Right cardiac atrium (tissue), 5 donors: ENCODE measurements at regions not wholly inside any gene's neighbourhood (a gene's known extent, or its start where the extent isn't known, plus 50 kb on each side); places are given as distances from the start of the nearest gene placed in this dataset.

Experiments
- ATAC-seq, 2 donors: fragments of 200-7000 bp; cut with Tn5 transposase; one replicate each; pipeline versions ENCODE4 v1.8.0 to v1.9.1; 2020; ENCODE audit warnings: moderate library complexity in 2 of 2, mild to moderate bottlenecking in 1 of 2
- DNase-seq, 3 donors: peaks; one replicate each; pipeline ENCODE4 v3.0.0-alpha.2; 2020
- H3K27ac ChIP-seq: one replicate; pipeline ENCODE4 v1.5.1; 2013; ENCODE audit warnings: mild to moderate bottlenecking, low read length, control low read depth, moderate library complexity
- H3K27me3 ChIP-seq: one replicate; pipeline ENCODE4 v1.6.1; 2013; ENCODE audit not compliant: control insufficient read depth, insufficient read depth
- H3K4me1 ChIP-seq: one replicate; pipeline ENCODE4 v1.6.1; 2013; ENCODE audit warnings: low read length; ENCODE audit not compliant: control insufficient read depth, insufficient read depth
- H3K4me3 ChIP-seq: one replicate; pipeline ENCODE4 v1.5.1; 2013; ENCODE audit warnings: low read length, control low read depth
- H3K9me3 ChIP-seq: one replicate; pipeline ENCODE4 v1.6.1; 2013; ENCODE audit warnings: low read length; ENCODE audit not compliant: control insufficient read depth
- WGBS: extraction: QIAGEN DNeasy Blood & Tissue Kit; methylation state at CpG from one replicate; pipeline ENCODE4 v1.1.7; 2013; 5-methylcytosine and 5-hydroxymethylcytosine counted together
- intact Hi-C, 4 donors: fragments of 100-400 bp; cut with DNase I; formaldehyde crosslinking; loops; one replicate each; pipeline versions ENCODE4 v1.11.0 to v1.14.0; 2022 to 2023
- donor health status: healthy with polysubstance abuse.
- donor health status: DM: no; HTN: yes; CAD: no.
- donor health status: DM: no; HTN: no; CAD: no.
- donor health status: DM: no; HTN: yes; CAD: no; lungs with severe emphysema.
- donor health status: DM: yes; HTN: yes; CAD: no.

- no peak overlapping the region for H3K27ac ChIP-seq
- WGBS = 62% methylated on average over 5 of the region's 5 CpGs
- H3K27me3 ChIP-seq = no peaks in the 10 kb centered on the region
- H3K9me3 ChIP-seq = no peaks in the 10 kb centered on the region
- no peak for DNase-seq
- ATAC-seq = no peak
- no peak overlapping the region for H3K4me3 ChIP-seq
- intact Hi-C loops = no loop called here
- no peaks in the 10 kb centered on the region for H3K4me1 ChIP-seq
These were observed 197.4 kb upstream of the MTPN start for GRCh38 chr7:136174477-136175125.

GRCh38 chr7:136173874-136174273 lies 196.7 kb upstream of the MTPN start:
- H3K4me1 ChIP-seq = no peaks in the 10 kb centered on the region
- H3K27ac ChIP-seq = no peak overlapping the region
- WGBS = 22% methylated on average over 5 of the region's 5 CpGs
- ATAC-seq (no peak), DNase-seq (no peak)
- intact Hi-C loops = no loop called here
- H3K4me3 ChIP-seq = no peak overlapping the region
- no peaks in the 10 kb centered on the region for H3K27me3 ChIP-seq
- H3K9me3 ChIP-seq = no peaks in the 10 kb centered on the region

- Histone ChIP-seq H3K9me3 (no peaks in the 10 kb centered on the region), H3K27me3 (no peaks in the 10 kb centered on the region), H3K27ac (no peak overlapping the region), H3K4me3 (no peak overlapping the region), H3K4me1 (no peaks in the 10 kb centered on the region)
- ATAC-seq (no peak), DNase-seq (no peak)
- intact Hi-C loops = no loop called here
These were observed 194.1 kb upstream of the MTPN start for GRCh38 chr7:136171233-136171632.

GRCh38 chr7:136168821-136169220 lies 191.7 kb upstream of the MTPN start:
- 57% methylated on average over 2 of the region's 2 CpGs for WGBS
- ATAC-seq = no peak
- DNase-seq = no peak
- H3K4me1 ChIP-seq = no peaks in the 10 kb centered on the region
- H3K9me3 ChIP-seq = no peaks in the 10 kb centered on the region
- no peaks in the 10 kb centered on the region for H3K27me3 ChIP-seq
- H3K27ac ChIP-seq = no peak overlapping the region
- H3K4me3 ChIP-seq = no peak overlapping the region
- intact Hi-C loops = no loop called here

GRCh38 chr7:136167991-136168390 lies 190.8 kb upstream of the MTPN start:
- intact Hi-C loops = no loop called here
- H3K27me3 ChIP-seq = no peaks in the 10 kb centered on the region
- no peaks in the 10 kb centered on the region for H3K4me1 ChIP-seq
- 44% methylated on average over 4 of the region's 4 CpGs for WGBS
- no peak overlapping the region for H3K4me3 ChIP-seq
- ATAC-seq = no peak
- no peak for DNase-seq
- H3K9me3 ChIP-seq = no peaks in the 10 kb centered on the region
- H3K27ac ChIP-seq = no peak overlapping the region

GRCh38 chr7:136166521-136166920 lies 189.4 kb upstream of the MTPN start:
- DNase-seq (no peak), ATAC-seq (no peak)
- no peak overlapping the region for H3K27ac ChIP-seq
- H3K4me3 ChIP-seq = no peak overlapping the region
- intact Hi-C loops = no loop called here
- no peaks in the 10 kb centered on the region for H3K4me1 ChIP-seq
- no peaks in the 10 kb centered on the region for H3K9me3 ChIP-seq
- H3K27me3 ChIP-seq = no peaks in the 10 kb centered on the region
- WGBS = 68% methylated on average over 1 of the region's 1 CpG

GRCh38 chr7:136163340-136163801 lies 186.2 kb upstream of the MTPN start:
- Histone ChIP-seq H3K4me3 (no peak overlapping the region), H3K27ac (no peak overlapping the region), H3K9me3 (no peaks in the 10 kb centered on the region), H3K4me1 (no peaks in the 10 kb centered on the region), H3K27me3 (no peaks in the 10 kb centered on the region)
- 94% methylated on average over 4 of the region's 4 CpGs for WGBS
- intact Hi-C loops = no loop called here
- no peak for DNase-seq
- ATAC-seq = no peak

GRCh38 chr7:136150311-136150710 lies 173.2 kb upstream of the MTPN start:
- no peak for ATAC-seq

GRCh38 chr7:136148920-136149319 lies 171.8 kb upstream of the MTPN start:
- WGBS = 74% methylated on average over 5 of the region's 5 CpGs

More at GRCh38 chr7:136150311-136150710, 173.2 kb upstream of the MTPN start:
- Histone ChIP-seq H3K27me3 (no peaks in the 10 kb centered on the region), H3K4me1 (no peaks in the 10 kb centered on the region), H3K27ac (no peak overlapping the region), H3K9me3 (no peaks in the 10 kb centered on the region), H3K4me3 (no peak overlapping the region)
- intact Hi-C loops = no loop called here
- no peak for DNase-seq
- 64% methylated on average over 1 of the region's 1 CpG for WGBS

GRCh38 chr7:136146925-136147324 lies 169.8 kb upstream of the MTPN start:
- no peaks in the 10 kb centered on the region for H3K27me3 ChIP-seq
- no peaks in the 10 kb centered on the region for H3K9me3 ChIP-seq
- DNase-seq (no peak), ATAC-seq (no peak)
- H3K4me3 ChIP-seq = no peak overlapping the region
- intact Hi-C loops = no loop called here
- no peak overlapping the region for H3K27ac ChIP-seq
- whole genome bisulfite sequencing = 94% methylated on average over 1 of the region's 1 CpG
- H3K4me1 ChIP-seq = no peaks in the 10 kb centered on the region

More at GRCh38 chr7:136148920-136149319, 171.8 kb upstream of the MTPN start:
- DNase-seq (no peak), ATAC-seq (no peak)
- H3K4me1 ChIP-seq = no peaks in the 10 kb centered on the region
- H3K27me3 ChIP-seq = no peaks in the 10 kb centered on the region
- H3K9me3 ChIP-seq = no peaks in the 10 kb centered on the region
- no peak overlapping the region for H3K27ac ChIP-seq
- H3K4me3 ChIP-seq = no peak overlapping the region
- intact Hi-C loops = no loop called here

- 76% methylated on average over 2 of the region's 2 CpGs for WGBS
- Histone ChIP-seq H3K27ac (no peak overlapping the region), H3K9me3 (no peaks in the 10 kb centered on the region), H3K4me3 (no peak overlapping the region), H3K27me3 (no peaks in the 10 kb centered on the region), H3K4me1 (no peaks in the 10 kb centered on the region)
- ATAC-seq (no peak), DNase-seq (no peak)
- intact Hi-C loops = no loop called here
These were observed 167.0 kb upstream of the MTPN start for GRCh38 chr7:136144182-136144581.

- Histone ChIP-seq H3K27me3 (no peaks in the 10 kb centered on the region), H3K9me3 (no peaks in the 10 kb centered on the region), H3K27ac (no peak overlapping the region), H3K4me1 (no peaks in the 10 kb centered on the region), H3K4me3 (no peak overlapping the region)
- ATAC-seq (no peak), DNase-seq (no peak)
- intact Hi-C loops = no loop called here
These were observed 166.1 kb upstream of the MTPN start for GRCh38 chr7:136143271-136143670.
